Caki2 (cell line): ENCODE measurements at regions not wholly inside any gene's neighbourhood (a gene's known extent, or its start where the extent isn't known, plus 50 kb on each side); places are given as distances from the start of the nearest gene placed in this dataset.

Source experiments
- DNase-seq: peaks from one replicate; pipeline ENCODE4 v3.0.0-alpha.2; 2015; ENCODE audit warnings: low read depth
- in situ Hi-C: cut with HindIII; loops from 2 replicates; pipeline ENCODE4 v1.10.0; 2016; ENCODE audit warnings: low sequenced_read_pairs, low pct_unique_long_range_greater_than_20kb, mixed read lengths

GRCh38 chr1:117678246-117678977, 72.6 kb downstream of the TENT5C start:
- DNase-seq, result no peak
- in situ Hi-C loops, result no loop called here

- in situ Hi-C loops, result no loop called here
- no peak for DNase-seq
Observed at GRCh38 chr1:117679299-117679698, 73.5 kb downstream of the TENT5C start.

- no peak for DNase-seq
- in situ Hi-C loops, result no loop called here
Observed at GRCh38 chr1:117679868-117680267, 74.0 kb downstream of the TENT5C start.

GRCh38 chr1:117680316-117681002, 74.6 kb downstream of the TENT5C start:
- in situ Hi-C loops, result no loop called here
- no peak for DNase-seq

GRCh38 chr1:117681093-117681900, 75.4 kb downstream of the TENT5C start:
- in situ Hi-C loops, result no loop called here

GRCh38 chr1:117681901-117682250, 76.0 kb downstream of the TENT5C start:
- in situ Hi-C loops, result no loop called here
- no peak for DNase-seq

More at GRCh38 chr1:117681093-117681900, 75.4 kb downstream of the TENT5C start:
- no peak for DNase-seq

DNA sequence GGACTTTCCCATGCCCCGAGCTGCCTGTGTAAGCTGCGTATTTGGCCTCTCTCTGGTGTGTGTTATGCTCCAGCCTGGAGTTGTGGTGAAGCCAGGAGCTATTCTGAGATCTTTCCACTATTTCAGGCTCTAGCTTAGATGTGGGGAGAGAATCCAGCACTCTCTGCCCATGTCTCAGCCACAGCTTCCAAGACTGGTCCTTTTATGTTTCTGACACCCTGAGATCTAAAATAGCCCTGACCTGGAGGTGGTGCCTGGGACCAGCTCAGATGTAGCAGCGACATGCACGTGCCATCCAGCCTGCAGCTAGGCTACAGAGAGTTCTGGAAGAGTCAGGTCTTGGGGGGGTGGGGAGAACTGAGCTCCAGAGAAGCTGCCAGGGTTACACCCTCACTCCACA, 76.5 kb downstream of the TENT5C start:
- in situ Hi-C loops, result no loop called here
- no peak for DNase-seq

- DNase-seq, result no peak
- in situ Hi-C loops, result no loop called here
Observed at GRCh38 chr1:117683571-117684285, 77.9 kb downstream of the TENT5C start.

DNA sequence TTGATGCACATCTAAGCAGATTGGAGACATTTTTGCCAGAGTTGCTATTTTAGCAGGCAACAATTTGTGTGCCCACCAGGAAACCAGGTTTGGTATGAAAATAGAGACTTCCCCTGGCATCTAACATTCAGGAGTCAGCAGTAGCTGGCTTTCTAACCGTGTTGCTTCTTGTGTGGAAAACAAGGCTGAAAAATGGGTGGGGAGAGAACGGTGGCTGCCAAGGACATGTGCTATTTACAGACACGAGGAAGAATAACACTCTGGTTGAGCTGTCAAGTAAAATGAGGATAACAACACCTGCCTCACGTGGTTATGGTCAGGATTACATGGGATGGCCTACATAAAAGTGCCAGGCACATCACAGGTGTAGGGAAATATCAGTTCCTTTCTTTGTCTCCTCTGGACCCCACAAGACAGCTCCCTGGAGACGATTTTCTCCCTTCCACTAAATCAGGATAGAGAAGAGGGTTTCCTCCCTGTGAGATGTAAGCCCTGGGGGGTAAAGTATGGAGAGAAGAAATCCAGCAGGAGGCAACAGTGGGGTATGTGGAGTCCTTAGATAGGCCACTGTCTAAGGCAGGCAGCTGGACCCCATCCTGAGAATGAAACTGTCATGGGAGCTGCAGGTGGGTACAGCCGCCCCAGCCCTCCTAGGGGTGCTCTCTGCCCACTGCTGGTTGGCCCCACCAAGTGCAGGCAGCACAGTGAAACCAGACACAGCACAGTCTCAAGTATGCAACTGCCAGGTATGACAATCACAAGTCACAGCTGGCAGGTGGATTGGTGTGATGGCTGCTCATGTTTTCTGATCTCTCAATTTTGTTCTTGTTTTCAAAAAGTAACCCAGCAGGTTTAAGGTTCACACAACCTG, 80.3 kb downstream of the TENT5C start:
- in situ Hi-C loops, result no loop called here
- DNase-seq, result no peak

- no peak for DNase-seq
- in situ Hi-C loops, result no loop called here
Observed at GRCh38 chr1:117686907-117687306, 81.1 kb downstream of the TENT5C start.

- in situ Hi-C loops, result no loop called here
- DNase-seq, result no peak
Observed at GRCh38 chr1:117689997-117690625, 84.3 kb downstream of the TENT5C start.

DNA sequence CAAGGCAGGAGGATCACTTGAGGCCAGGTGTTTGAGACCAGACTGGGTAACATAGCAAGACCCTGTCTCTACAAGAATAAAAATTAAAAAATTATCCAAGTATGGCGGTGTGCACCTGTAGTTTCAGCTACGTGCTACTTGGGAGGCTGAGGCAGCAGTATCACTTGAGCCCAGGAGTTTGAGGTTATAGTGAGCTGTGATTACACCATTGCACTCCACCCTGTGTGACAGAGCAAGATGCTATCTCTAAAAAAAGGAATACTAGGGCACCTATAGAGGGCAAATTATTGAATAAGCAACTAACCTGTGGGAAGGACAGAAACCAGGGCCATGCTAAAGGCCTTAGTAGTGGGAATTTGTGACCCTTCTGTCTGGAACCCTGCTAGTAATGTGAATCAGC, 86.1 kb downstream of the TENT5C start:
- DNase-seq, result no peak
- in situ Hi-C loops, result no loop called here

GRCh38 chr1:117694543-117694942, 88.7 kb downstream of the TENT5C start:
- no peak for DNase-seq
- in situ Hi-C loops, result no loop called here

GRCh38 chr1:117695796-117696490, 90.1 kb downstream of the TENT5C start:
- in situ Hi-C loops, result no loop called here
- DNase-seq, result no peak

- in situ Hi-C loops, result no loop called here
- no peak for DNase-seq
Observed at GRCh38 chr1:117696561-117696960, 90.7 kb downstream of the TENT5C start.

- no peak for DNase-seq
- in situ Hi-C loops, result no loop called here
Observed at GRCh38 chr1:117697220-117697781, 91.5 kb downstream of the TENT5C start.
